Uterus (tissue), 2 donors: ENCODE measurements at regions not wholly inside any gene's neighbourhood (a gene's known extent, or its start where the extent isn't known, plus 50 kb on each side); places are given as distances from the start of the nearest gene placed in this dataset.

Experiments used
- CTCF ChIP-seq, 4 experiments: fragments of 200-600 bp in 2 of 4; fragments of 450-650 bp in 2 of 4; sonication (generic) in 2 of 4; IDR thresholded peaks; one replicate each; pipeline ENCODE4 v1.5.1; 2016 to 2019; ENCODE audit warnings: antibody characterized with exemption in 4 of 4, mild to moderate bottlenecking in 2 of 4, moderate library complexity in 1 of 4
- POLR2A ChIP-seq, 2 donors: fragments of 450-650 bp; IDR thresholded peaks; one replicate each; pipeline ENCODE4 v1.6.1; 2016; ENCODE audit warnings: antibody characterized with exemption in 2 of 2, mild to moderate bottlenecking in 1 of 2, moderate library complexity in 1 of 2

- TF ChIP-seq CTCF (IDR thresholded peaks at IDR 0.05) (no peak), POLR2A (IDR thresholded peaks at IDR 0.05) (no peak)
Observed at GRCh38 chr15:97684249-97684648, 276.3 kb upstream of the ARRDC4 start.
